ENCODE measurements at regions not wholly inside any gene's neighbourhood (a gene's known extent, or its start where the extent isn't known, plus 50 kb on each side); places are given as distances from the start of the nearest gene placed in this dataset.

DNA sequence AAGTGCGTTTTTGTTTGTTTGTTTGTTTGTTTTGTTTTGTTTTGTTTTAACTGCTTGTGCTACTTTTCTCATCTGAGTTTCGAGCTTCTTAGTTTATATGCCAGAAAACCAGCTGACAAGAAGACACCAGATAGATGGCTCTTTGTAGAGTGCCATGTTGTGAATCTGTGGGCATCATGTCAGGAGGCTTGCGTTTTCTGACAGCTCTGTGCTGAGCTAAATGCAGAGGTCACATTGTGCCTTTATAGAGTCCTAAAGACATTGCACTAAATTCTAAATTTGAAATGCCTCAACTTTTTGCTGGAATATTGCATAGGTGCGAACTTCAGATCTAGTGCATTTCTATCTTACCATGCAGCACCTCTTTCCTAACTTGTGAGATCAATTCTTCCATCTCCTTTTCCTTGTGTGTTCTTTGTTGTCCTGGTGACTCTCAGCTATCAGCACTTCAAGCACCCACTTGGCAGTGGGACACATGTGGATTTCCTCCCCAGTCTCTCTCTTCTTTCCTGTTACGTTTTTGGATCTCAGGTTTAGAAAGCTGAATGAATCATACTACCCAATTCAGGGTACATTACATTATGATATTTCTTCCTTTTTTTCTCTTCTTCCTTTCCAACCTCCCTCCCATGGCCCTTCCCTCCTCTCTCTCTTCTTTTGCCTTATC is 379.0 kb upstream of the RPS23 start:
- DNase-seq (ENCODE audit: low spot score) = no peak
- POLR2A ChIA-PET (ENCODE audit: low non-redundant PET) = interaction anchor here (0.6 kb wide), 1 partner anchor 110 kb away, joined by 3 read pairs; no protein-coding TSS in a partner anchor
- no peak overlapping the region for H3K27ac ChIP-seq
- TF ChIP-seq, protein P1, sequence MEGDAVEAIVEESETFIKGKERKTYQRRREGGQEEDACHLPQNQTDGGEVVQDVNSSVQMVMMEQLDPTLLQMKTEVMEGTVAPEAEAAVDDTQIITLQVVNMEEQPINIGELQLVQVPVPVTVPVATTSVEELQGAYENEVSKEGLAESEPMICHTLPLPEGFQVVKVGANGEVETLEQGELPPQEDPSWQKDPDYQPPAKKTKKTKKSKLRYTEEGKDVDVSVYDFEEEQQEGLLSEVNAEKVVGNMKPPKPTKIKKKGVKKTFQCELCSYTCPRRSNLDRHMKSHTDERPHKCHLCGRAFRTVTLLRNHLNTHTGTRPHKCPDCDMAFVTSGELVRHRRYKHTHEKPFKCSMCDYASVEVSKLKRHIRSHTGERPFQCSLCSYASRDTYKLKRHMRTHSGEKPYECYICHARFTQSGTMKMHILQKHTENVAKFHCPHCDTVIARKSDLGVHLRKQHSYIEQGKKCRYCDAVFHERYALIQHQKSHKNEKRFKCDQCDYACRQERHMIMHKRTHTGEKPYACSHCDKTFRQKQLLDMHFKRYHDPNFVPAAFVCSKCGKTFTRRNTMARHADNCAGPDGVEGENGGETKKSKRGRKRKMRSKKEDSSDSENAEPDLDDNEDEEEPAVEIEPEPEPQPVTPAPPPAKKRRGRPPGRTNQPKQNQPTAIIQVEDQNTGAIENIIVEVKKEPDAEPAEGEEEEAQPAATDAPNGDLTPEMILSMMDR (conservative IDR thresholded peaks at IDR 0.05; ENCODE audit: low read depth) = no peak
- CTCF ChIA-PET = interaction anchor here (1.3 kb wide), 1 partner anchor 293 kb away, joined by 5 read pairs; no protein-coding TSS in a partner anchor

DNA sequence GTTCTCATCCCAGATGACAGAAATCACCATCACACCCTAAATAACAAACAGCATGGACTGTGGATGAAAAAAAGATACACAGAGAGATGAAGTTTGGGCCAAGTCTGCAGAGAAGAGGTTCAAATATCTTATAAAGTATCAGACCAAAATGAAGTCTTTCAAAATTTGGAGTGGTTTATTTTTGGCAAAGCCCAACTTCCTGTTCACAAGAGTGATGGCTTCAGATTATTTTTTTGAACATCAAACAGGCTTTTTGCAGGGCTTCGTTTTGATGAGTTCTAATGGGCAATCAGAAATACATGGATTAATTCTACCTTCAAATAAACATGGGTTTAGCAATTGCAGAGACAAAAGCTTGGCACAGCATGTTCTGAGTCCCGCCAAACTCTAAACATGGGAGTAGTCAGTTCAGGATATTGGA is 378.2 kb upstream of the RPS23 start:
- DNase-seq (ENCODE audit: low spot score) = no peak
- ChIA-PET CTCF (interaction anchor here (1.3 kb wide), 1 partner anchor 292 kb away, joined by 5 read pairs; no protein-coding TSS in a partner anchor), POLR2A (ENCODE audit: low non-redundant PET) (interaction anchor here (0.6 kb wide), 1 partner anchor 109 kb away, joined by 3 read pairs; no protein-coding TSS in a partner anchor)
- H3K27ac ChIP-seq = no peak overlapping the region
- TF ChIP-seq, protein P1 (conservative IDR thresholded peaks at IDR 0.05; ENCODE audit: low read depth) = no peak

DNA sequence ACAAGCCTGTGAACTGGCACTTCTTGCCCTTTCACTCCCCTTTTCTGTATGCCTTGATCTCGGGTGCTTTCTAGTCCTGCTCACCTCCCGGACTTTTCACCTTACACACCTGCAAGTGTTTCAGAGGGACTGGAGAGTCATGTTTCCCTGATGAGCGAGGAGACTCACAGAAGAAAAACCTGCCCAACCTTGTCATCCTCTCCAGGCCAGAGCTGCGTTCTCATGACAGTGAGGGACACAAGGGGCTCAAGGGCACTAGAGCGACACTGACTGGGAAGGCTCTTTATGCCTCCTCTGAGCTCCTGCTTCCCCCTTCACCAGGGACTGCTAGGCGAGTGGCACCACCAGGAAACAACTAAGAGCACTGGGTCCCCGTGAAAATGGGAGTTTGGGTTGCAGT is 376.9 kb upstream of the RPS23 start:
- ChIA-PET POLR2A (ENCODE audit: low non-redundant PET) (no interaction called here), CTCF (interaction anchor here (0.6 kb wide), 1 partner anchor 303 kb away, joined by 3 read pairs; no protein-coding TSS in a partner anchor)
- DNase-seq (ENCODE audit: low spot score) = no peak
- no peak overlapping the region for H3K27ac ChIP-seq
- TF ChIP-seq, protein P1 (conservative IDR thresholded peaks at IDR 0.05; ENCODE audit: low read depth) = no peak

DNA sequence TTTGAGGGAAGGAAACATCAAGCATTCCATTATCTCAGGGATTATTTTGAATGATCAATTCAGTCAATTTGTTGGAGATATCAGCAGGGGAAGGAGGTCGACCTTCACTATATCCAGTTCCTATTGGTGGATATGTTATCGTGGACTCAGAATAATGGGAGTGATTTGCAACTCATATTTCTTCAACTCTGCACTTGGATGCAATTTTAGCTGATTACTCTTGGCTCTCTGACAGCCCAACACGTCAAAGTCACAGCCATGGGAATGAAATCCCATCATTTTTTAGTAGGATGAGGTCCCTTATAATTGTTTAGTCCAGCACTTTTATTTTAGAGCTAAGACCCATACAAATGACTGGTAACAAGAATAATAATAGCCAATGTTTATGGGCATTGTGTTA is 371.8 kb upstream of the RPS23 start:
- H3K27ac ChIP-seq = no peak overlapping the region
- CTCF ChIA-PET = interaction anchor here (0.6 kb wide), 1 partner anchor 470 kb away, joined by 4 read pairs; no protein-coding TSS in a partner anchor
- TF ChIP-seq, protein P1 (conservative IDR thresholded peaks at IDR 0.05; ENCODE audit: low read depth) = no peak
- DNase-seq (ENCODE audit: low spot score) = no peak
- POLR2A ChIA-PET (ENCODE audit: low non-redundant PET) = no interaction called here

DNA sequence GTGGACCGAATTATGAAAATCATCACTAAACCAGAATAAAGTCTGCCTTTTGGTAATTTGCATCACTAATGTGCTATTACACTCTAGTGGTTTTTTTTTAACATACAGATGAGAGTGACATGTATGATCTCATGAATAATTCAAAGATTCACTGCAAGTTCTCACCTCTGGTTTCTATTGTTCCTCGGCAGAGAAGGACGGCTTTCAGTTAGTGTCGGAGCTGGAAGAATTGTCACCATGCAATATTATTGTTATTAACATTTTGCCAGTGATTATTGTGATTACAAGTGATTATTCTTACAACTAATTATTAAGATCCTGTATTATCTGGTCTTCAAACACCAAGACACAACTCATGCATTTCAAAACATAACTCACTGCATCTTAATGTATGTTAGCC is 366.6 kb upstream of the RPS23 start:
- TF ChIP-seq, protein P1 (conservative IDR thresholded peaks at IDR 0.05; ENCODE audit: low read depth) = no peak
- no peak for DNase-seq (ENCODE audit: low spot score)
- H3K27ac ChIP-seq = no peak overlapping the region
- POLR2A ChIA-PET (ENCODE audit: low non-redundant PET) = no interaction called here
- CTCF ChIA-PET = interaction anchor here (0.6 to 0.8 kb wide), 2 partner anchors 328 to 572 kb away, joined by 3 to 4 read pairs; no protein-coding TSS in a partner anchor

DNA sequence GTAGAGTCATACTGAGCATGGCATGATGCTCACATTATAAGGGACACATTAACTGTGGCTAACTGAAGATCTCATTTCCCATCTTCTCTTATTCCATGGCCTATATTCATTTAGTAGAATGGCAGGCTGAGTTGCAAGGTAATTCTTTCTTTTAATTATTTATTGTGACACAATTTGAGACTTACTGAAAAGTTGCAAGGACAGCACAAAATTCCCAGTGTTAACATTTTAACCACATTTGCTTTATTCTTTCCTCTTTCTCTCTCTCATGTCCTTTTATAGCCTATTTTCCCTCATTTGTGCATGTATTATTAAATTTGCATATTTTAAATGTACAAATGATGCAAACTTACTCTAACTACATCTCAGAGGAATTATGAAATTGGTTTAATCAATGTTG is 366.1 kb upstream of the RPS23 start:
- H3K27ac ChIP-seq = no peak overlapping the region
- DNase-seq (ENCODE audit: low spot score) = no peak
- POLR2A ChIA-PET (ENCODE audit: low non-redundant PET) = no interaction called here
- CTCF ChIA-PET = interaction anchor here (0.8 kb wide), 1 partner anchor 327 kb away, joined by 4 read pairs; no protein-coding TSS in a partner anchor
- TF ChIP-seq, protein P1 (conservative IDR thresholded peaks at IDR 0.05; ENCODE audit: low read depth) = no peak
